HL-60 (cell line): ENCODE measurements at regions not wholly inside any gene's neighbourhood (a gene's known extent, or its start where the extent isn't known, plus 50 kb on each side); places are given as distances from the start of the nearest gene placed in this dataset.

ENCODE experiments used
- DNase-seq, 2 experiments: peaks; one replicate each; pipeline ENCODE4 v3.0.0-alpha.2; 2010 to 2020; ENCODE audit warnings: low read depth in 1 of 2, low spot score in 1 of 2
- H3K27ac ChIP-seq: fragments of 250-450 bp; sonication (Bioruptor Pico); replicated peaks from 2 replicates; pipeline ENCODE4 v1.5.1; 2020; ENCODE audit warnings: mild to moderate bottlenecking, moderate library complexity
- H3K27me3 ChIP-seq: fragments of 250-450 bp; sonication (Bioruptor Pico); 2 replicates; pipeline ENCODE4 v1.5.1; 2021; ENCODE audit warnings: mild to moderate bottlenecking, moderate library complexity; ENCODE audit not compliant: insufficient read depth, poor library complexity, severe bottlenecking
- H3K4me3 ChIP-seq: replicated peaks from 2 replicates; pipeline ENCODE4 v1.5.1; 2011; ENCODE audit warnings: mild to moderate bottlenecking, control low read depth, low read length; ENCODE audit not compliant: insufficient read depth
- GABPA ChIP-seq: IDR thresholded peaks from 2 replicates; pipeline ENCODE4 v1.6.1; 2012; ENCODE audit warnings: low read depth
- POLR2AphosphoS5 ChIP-seq: IDR thresholded peaks from 2 replicates; pipeline ENCODE4 v1.6.1; 2012; ENCODE audit warnings: low read depth
- SPI1 ChIP-seq: IDR thresholded peaks from 2 replicates; pipeline ENCODE4 v1.6.1; 2012; ENCODE audit warnings: low read depth, mild to moderate bottlenecking, borderline replicate concordance
- TF ChIP-seq, protein P1 (sequence below): IDR thresholded peaks from 2 replicates; pipeline ENCODE4 v1.6.1; 2012; ENCODE audit warnings: low read depth; ENCODE audit not compliant: insufficient replicate concordance
- TF ChIP-seq, protein P2 (sequence below): IDR thresholded peaks from one replicate; pipeline ENCODE4 v1.5.1; 2011; ENCODE audit warnings: low read length, control low read depth, inconsistent platforms; ENCODE audit not compliant: insufficient read depth

DNA sequence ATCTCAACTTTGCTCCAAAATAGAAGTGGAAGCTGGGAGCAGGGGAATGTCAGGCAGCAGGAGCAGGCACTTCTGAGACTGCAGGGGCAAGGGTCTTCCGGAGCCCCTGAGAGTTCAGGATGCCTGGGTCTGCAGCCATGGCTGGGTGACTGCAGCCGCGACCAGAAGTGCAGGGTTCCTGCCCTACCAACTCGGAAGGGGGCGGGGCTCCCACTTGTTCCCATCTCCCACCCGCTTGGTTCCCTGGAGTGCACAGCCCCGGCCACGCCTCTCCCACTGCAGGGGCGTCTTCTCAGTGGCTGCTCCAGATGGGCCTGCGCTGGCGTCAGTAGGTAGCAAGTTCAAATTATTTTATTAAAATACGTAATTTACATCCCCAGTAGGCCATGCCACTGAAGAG is 1631.7 kb downstream of the OLFM4 start:
- no peaks in the 10 kb centered on the region for H3K27me3 ChIP-seq
- DNase-seq = no peak
- no peak overlapping the region for H3K27ac ChIP-seq
- TF ChIP-seq, protein P1, sequence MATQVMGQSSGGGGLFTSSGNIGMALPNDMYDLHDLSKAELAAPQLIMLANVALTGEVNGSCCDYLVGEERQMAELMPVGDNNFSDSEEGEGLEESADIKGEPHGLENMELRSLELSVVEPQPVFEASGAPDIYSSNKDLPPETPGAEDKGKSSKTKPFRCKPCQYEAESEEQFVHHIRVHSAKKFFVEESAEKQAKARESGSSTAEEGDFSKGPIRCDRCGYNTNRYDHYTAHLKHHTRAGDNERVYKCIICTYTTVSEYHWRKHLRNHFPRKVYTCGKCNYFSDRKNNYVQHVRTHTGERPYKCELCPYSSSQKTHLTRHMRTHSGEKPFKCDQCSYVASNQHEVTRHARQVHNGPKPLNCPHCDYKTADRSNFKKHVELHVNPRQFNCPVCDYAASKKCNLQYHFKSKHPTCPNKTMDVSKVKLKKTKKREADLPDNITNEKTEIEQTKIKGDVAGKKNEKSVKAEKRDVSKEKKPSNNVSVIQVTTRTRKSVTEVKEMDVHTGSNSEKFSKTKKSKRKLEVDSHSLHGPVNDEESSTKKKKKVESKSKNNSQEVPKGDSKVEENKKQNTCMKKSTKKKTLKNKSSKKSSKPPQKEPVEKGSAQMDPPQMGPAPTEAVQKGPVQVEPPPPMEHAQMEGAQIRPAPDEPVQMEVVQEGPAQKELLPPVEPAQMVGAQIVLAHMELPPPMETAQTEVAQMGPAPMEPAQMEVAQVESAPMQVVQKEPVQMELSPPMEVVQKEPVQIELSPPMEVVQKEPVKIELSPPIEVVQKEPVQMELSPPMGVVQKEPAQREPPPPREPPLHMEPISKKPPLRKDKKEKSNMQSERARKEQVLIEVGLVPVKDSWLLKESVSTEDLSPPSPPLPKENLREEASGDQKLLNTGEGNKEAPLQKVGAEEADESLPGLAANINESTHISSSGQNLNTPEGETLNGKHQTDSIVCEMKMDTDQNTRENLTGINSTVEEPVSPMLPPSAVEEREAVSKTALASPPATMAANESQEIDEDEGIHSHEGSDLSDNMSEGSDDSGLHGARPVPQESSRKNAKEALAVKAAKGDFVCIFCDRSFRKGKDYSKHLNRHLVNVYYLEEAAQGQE = no peak
- TF ChIP-seq SPI1 (no peak), GABPA (no peak), POLR2AphosphoS5 (no peak)
- TF ChIP-seq, protein P2, sequence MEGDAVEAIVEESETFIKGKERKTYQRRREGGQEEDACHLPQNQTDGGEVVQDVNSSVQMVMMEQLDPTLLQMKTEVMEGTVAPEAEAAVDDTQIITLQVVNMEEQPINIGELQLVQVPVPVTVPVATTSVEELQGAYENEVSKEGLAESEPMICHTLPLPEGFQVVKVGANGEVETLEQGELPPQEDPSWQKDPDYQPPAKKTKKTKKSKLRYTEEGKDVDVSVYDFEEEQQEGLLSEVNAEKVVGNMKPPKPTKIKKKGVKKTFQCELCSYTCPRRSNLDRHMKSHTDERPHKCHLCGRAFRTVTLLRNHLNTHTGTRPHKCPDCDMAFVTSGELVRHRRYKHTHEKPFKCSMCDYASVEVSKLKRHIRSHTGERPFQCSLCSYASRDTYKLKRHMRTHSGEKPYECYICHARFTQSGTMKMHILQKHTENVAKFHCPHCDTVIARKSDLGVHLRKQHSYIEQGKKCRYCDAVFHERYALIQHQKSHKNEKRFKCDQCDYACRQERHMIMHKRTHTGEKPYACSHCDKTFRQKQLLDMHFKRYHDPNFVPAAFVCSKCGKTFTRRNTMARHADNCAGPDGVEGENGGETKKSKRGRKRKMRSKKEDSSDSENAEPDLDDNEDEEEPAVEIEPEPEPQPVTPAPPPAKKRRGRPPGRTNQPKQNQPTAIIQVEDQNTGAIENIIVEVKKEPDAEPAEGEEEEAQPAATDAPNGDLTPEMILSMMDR = no peak
- no peak overlapping the region for H3K4me3 ChIP-seq

DNA sequence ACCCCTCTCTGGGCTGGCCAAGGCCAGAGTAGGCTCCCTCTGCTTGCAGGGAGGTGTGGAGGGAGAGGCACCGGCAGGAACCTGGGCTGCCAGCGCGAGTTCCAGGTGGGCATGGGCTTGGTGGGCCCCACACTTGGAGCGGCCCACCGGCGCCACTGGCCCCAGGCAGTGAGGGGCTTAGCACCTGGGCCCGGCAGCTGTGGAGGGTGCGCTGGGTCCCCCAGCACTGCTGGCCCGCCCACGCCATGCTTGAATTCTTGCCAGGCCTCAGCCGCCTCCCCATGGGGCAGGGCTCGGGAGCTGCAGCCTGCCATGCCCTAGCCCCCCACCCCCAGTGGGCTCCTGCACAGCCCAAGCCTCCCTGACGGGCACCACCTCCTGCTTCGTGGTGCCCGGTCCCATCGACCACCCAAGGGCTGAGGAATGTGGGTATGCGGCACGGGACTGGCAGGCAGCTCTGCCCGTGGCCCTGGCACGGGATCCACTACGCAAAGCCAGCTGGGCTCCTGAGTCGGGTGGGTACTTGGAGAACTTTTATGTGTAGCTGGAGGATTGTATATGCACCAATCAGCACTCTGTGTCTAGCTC is 1648.0 kb downstream of the OLFM4 start:
- H3K27me3 ChIP-seq = no peaks in the 10 kb centered on the region
- no peak for DNase-seq
- H3K4me3 ChIP-seq = no peak overlapping the region
- no peak overlapping the region for H3K27ac ChIP-seq
- TF ChIP-seq, protein P1 = no peak
- TF ChIP-seq SPI1 = no peak
- TF ChIP-seq GABPA = no peak
- TF ChIP-seq, protein P2 = no peak
- no peak for TF ChIP-seq POLR2AphosphoS5

DNA sequence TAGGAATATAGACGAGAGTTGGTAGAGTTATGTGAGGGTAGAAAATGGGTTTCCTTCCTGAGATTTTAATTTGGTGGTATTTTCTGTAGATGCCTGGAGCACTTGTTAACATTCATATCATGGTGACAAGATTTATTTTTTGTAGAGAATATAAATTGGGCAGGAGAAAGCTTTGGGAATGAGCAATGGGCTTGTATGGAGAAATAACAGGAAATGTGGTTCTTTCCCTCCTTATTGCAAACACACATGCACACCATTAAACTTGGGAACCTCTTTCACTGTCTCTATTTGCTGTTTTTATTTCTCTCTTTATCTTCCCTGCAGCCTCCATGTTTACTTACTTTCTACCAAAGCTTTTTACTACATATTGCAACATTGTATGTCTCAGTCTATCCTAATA is 1653.6 kb downstream of the OLFM4 start:
- Histone ChIP-seq H3K27me3 (no peaks in the 10 kb centered on the region), H3K4me3 (no peak overlapping the region), H3K27ac (no peak overlapping the region)
- no peak for TF ChIP-seq POLR2AphosphoS5
- no peak for DNase-seq

DNA sequence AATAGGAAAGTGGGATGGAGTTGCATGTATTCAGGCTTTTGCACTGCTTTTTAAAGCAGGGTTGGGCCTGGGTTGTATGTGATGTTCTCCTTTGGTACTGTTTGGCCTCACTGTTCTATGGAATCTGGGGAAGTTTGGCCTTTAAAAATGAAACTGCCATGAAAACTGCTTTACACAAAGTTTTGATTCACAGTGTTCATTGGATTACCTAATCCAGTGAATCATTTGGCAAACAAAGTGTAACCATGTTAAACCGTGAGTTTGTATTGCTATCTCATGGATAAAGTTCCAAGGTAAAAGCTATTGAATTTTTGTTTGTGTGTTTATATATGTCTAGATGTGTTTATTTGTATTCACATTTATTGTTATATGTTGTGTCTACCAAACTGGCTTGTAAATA is 1658.6 kb downstream of the OLFM4 start:
- no peak overlapping the region for H3K4me3 ChIP-seq
- no peak overlapping the region for H3K27ac ChIP-seq
- TF ChIP-seq SPI1 (no peak), POLR2AphosphoS5 (no peak), GABPA (no peak)
- TF ChIP-seq, protein P1 = no peak
- TF ChIP-seq, protein P2 = no peak
- H3K27me3 ChIP-seq = no peaks in the 10 kb centered on the region
- no peak for DNase-seq
